Keratinocyte (primary cell): ENCODE measurements at regions not wholly inside any gene's neighbourhood (a gene's known extent, or its start where the extent isn't known, plus 50 kb on each side); places are given as distances from the start of the nearest gene placed in this dataset.

Experiments
- EZH2 ChIP-seq: IDR thresholded peaks from one replicate; pipeline ENCODE4 v1.6.1; 2012; ENCODE audit warnings: inconsistent platforms, mild to moderate bottlenecking, low read length, moderate library complexity
- TF ChIP-seq, protein P1 (sequence below), 3 experiments: IDR thresholded peaks in 1 of 3; conservative IDR thresholded peaks in 1 of 3; optimal IDR thresholded peaks in 1 of 3; 2 replicates in 2 of 3; 3 replicates in 1 of 3; pipeline versions ENCODE3 to v1.5.1; 2011; ENCODE audit warnings: low read length in 3 of 3, mild to moderate bottlenecking in 3 of 3, moderate library complexity in 2 of 3, control low read depth in 1 of 3, inconsistent platforms in 1 of 3; ENCODE audit not compliant: insufficient read depth in 2 of 3; ENCODE audit errors: extremely low read depth in 1 of 3

DNA sequence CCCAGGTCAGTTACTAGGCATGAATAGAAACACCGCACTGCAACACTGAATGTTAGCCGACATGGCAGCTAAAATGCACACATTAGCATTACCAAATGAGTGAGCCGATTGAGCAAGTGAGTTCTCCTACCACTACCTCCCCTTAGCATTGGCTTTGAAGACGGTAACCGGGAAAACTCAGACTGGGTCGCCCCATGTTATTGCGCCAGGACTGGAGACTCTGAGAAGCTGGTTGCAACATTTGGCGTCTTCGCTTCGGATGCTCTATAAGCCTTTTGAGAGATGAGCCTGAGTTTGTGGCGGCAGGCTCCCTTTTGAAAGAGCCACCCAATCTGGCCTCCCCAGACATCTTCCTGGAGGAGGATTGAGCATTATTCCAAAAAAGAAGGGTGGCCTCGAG lies 68.5 kb upstream of the POMP start:
- no peak for TF ChIP-seq EZH2
- TF ChIP-seq, protein P1, sequence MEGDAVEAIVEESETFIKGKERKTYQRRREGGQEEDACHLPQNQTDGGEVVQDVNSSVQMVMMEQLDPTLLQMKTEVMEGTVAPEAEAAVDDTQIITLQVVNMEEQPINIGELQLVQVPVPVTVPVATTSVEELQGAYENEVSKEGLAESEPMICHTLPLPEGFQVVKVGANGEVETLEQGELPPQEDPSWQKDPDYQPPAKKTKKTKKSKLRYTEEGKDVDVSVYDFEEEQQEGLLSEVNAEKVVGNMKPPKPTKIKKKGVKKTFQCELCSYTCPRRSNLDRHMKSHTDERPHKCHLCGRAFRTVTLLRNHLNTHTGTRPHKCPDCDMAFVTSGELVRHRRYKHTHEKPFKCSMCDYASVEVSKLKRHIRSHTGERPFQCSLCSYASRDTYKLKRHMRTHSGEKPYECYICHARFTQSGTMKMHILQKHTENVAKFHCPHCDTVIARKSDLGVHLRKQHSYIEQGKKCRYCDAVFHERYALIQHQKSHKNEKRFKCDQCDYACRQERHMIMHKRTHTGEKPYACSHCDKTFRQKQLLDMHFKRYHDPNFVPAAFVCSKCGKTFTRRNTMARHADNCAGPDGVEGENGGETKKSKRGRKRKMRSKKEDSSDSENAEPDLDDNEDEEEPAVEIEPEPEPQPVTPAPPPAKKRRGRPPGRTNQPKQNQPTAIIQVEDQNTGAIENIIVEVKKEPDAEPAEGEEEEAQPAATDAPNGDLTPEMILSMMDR (optimal IDR thresholded peaks at IDR 0.05 in 1 of 3, IDR thresholded peaks at IDR 0.05 in 1 of 3, conservative IDR thresholded peaks at IDR 0.05 in 1 of 3; ENCODE audit: extremely low read depth in 1 of 3, insufficient read depth in 2 of 3, low read length in 3 of 3) = no peak
